ENCODE measurements at regions not wholly inside any gene's neighbourhood (a gene's known extent, or its start where the extent isn't known, plus 50 kb on each side); places are given as distances from the start of the nearest gene placed in this dataset.
A peak's percentile ranks its signal among the peaks of the same experiment; 100 is the strongest.

GRCh38 chr9:129390541-129390940, 212.5 kb upstream of the IER5L start:
- TF ChIP-seq CTCF (IDR thresholded peaks at IDR 0.05) (no peak), POLR2AphosphoS5 (IDR thresholded peaks at IDR 0.05) (no peak), EP300 (IDR thresholded peaks at IDR 0.05) (no peak), POLR2A (IDR thresholded peaks at IDR 0.05) (no peak)
- intact Hi-C loops (cut with DNase I): no loop called here
- no peaks in the 10 kb centered on the region for H3K4me1 ChIP-seq
- no peak overlapping the region for H3K27ac ChIP-seq
- H3K4me3 ChIP-seq: no peak overlapping the region
- no peaks in the 10 kb centered on the region for H3K27me3 ChIP-seq
- H3K9me3 ChIP-seq: no peaks in the 10 kb centered on the region
- peak; percentile 39 for DNase-seq
- WGBS, 2 donors: 86 to 92% methylated on average over 3 of the region's 3 CpGs
- H3K36me3 ChIP-seq: no peaks in the 10 kb centered on the region

- Histone ChIP-seq H3K4me3 (no peak overlapping the region), H3K9me3 (no peaks in the 10 kb centered on the region), H3K36me3 (no peaks in the 10 kb centered on the region), H3K27ac (no peak overlapping the region), H3K27me3 (no peaks in the 10 kb centered on the region), H3K4me1 (peaks cover 0 to 15% (median 11%) of the 10 kb centered on the region in 4 donors)
- no peak for TF ChIP-seq EP300 (IDR thresholded peaks at IDR 0.05)
- no peak for TF ChIP-seq POLR2A (IDR thresholded peaks at IDR 0.05)
- no peak for TF ChIP-seq POLR2AphosphoS5 (IDR thresholded peaks at IDR 0.05)
- TF ChIP-seq CTCF (IDR thresholded peaks at IDR 0.05): no peak
- DNase-seq: peak; percentile 6
- WGBS, 2 donors: 28 to 64% methylated on average over 3 of the region's 3 CpGs
- intact Hi-C loops (cut with DNase I): no loop called here
Observed at GRCh38 chr9:129387822-129388221, 209.8 kb upstream of the IER5L start.

- TF ChIP-seq POLR2AphosphoS5 (IDR thresholded peaks at IDR 0.05): no peak
- TF ChIP-seq EP300 (IDR thresholded peaks at IDR 0.05): no peak
- Histone ChIP-seq H3K4me3 (no peak overlapping the region), H3K4me1 (peaks cover 0 to 22% (median 18%) of the 10 kb centered on the region in 4 donors), H3K9me3 (no peaks in the 10 kb centered on the region), H3K27me3 (no peaks in the 10 kb centered on the region), H3K36me3 (no peaks in the 10 kb centered on the region), H3K27ac (no peak overlapping the region)
- no peak for DNase-seq
- intact Hi-C loops (cut with DNase I): no loop called here
- 83 to 90% methylated on average over 6 of the region's 6 CpGs for WGBS, 2 donors
Observed at GRCh38 chr9:129386812-129387177, 208.7 kb upstream of the IER5L start.

GRCh38 chr9:129385211-129385934, 207.3 kb upstream of the IER5L start:
- DNase-seq: peak; percentile 60
- 88 to 93% methylated on average over 11 of the region's 11 CpGs for WGBS, 2 donors
- H3K36me3 ChIP-seq: no peaks in the 10 kb centered on the region
- no peak overlapping the region for H3K4me3 ChIP-seq
- intact Hi-C loops (cut with DNase I): no loop called here
- no peaks in the 10 kb centered on the region for H3K27me3 ChIP-seq
- peak overlapping the region in 2 of 4 donors; percentile 88 to 93 for H3K27ac ChIP-seq
- peaks cover 0 to 22% (median 18%) of the 10 kb centered on the region in 4 donors for H3K4me1 ChIP-seq
- no peak for TF ChIP-seq POLR2AphosphoS5 (IDR thresholded peaks at IDR 0.05)
- TF ChIP-seq POLR2A (IDR thresholded peaks at IDR 0.05): no peak
- no peak for TF ChIP-seq EP300 (IDR thresholded peaks at IDR 0.05)
- TF ChIP-seq CTCF (IDR thresholded peaks at IDR 0.05): no peak
- no peaks in the 10 kb centered on the region for H3K9me3 ChIP-seq

- Histone ChIP-seq H3K4me3 (no peak overlapping the region), H3K27ac (peak overlapping the region; percentile 87 to 93 (median 88)), H3K36me3 (no peaks in the 10 kb centered on the region), H3K4me1 (peaks cover 0 to 22% (median 18%) of the 10 kb centered on the region in 4 donors), H3K27me3 (no peaks in the 10 kb centered on the region), H3K9me3 (no peaks in the 10 kb centered on the region)
- 95 to 97% methylated on average over 11 of the region's 11 CpGs for WGBS, 2 donors
- TF ChIP-seq CTCF (IDR thresholded peaks at IDR 0.05): no peak
- no peak for TF ChIP-seq POLR2AphosphoS5 (IDR thresholded peaks at IDR 0.05)
- no peak for TF ChIP-seq EP300 (IDR thresholded peaks at IDR 0.05)
- no peak for TF ChIP-seq POLR2A (IDR thresholded peaks at IDR 0.05)
- DNase-seq: peak; percentile 39
- intact Hi-C loops (cut with DNase I): loop anchor here (5.0 kb wide), 1 partner anchor 73 kb away; no protein-coding TSS in a partner anchor
Observed at GRCh38 chr9:129384491-129385210, 206.6 kb upstream of the IER5L start.
